ENCODE measurements at regions not wholly inside any gene's neighbourhood (a gene's known extent, or its start where the extent isn't known, plus 50 kb on each side); places are given as distances from the start of the nearest gene placed in this dataset.

- H3K4me3 ChIP-seq: no peak overlapping the region
- TF ChIP-seq CTCF (IDR thresholded peaks at IDR 0.05): no peak
- H3K4me1 ChIP-seq: no peaks in the 10 kb centered on the region
- ATAC-seq: no peak
- DNase-seq: no peak
- no peaks in the 10 kb centered on the region for H3K9me3 ChIP-seq
- no peaks in the 10 kb centered on the region for H3K36me3 ChIP-seq
- H3K27me3 ChIP-seq (ENCODE audit: low read depth): no peaks in the 10 kb centered on the region
- no peak overlapping the region for H3K27ac ChIP-seq
- intact Hi-C loops (cut with DNase I): no loop called here
These were observed 278.0 kb upstream of the KAZN start for GRCh38 chr1:14320518-14320917.

GRCh38 chr1:14320986-14321385, 277.5 kb upstream of the KAZN start:
- no peak for TF ChIP-seq CTCF (IDR thresholded peaks at IDR 0.05)
- no peaks in the 10 kb centered on the region for H3K9me3 ChIP-seq
- intact Hi-C loops (cut with DNase I): no loop called here
- H3K27ac ChIP-seq: no peak overlapping the region
- DNase-seq (no peak), ATAC-seq (no peak)
- no peak overlapping the region for H3K4me3 ChIP-seq
- H3K36me3 ChIP-seq: no peaks in the 10 kb centered on the region
- no peaks in the 10 kb centered on the region for H3K27me3 ChIP-seq (ENCODE audit: low read depth)
- H3K4me1 ChIP-seq: no peaks in the 10 kb centered on the region

GRCh38 chr1:14321422-14321821, 277.1 kb upstream of the KAZN start:
- no peaks in the 10 kb centered on the region for H3K27me3 ChIP-seq (ENCODE audit: low read depth)
- ATAC-seq: no peak
- no peaks in the 10 kb centered on the region for H3K36me3 ChIP-seq
- intact Hi-C loops (cut with DNase I): no loop called here
- no peak for DNase-seq
- no peak for TF ChIP-seq CTCF (IDR thresholded peaks at IDR 0.05)
- no peaks in the 10 kb centered on the region for H3K9me3 ChIP-seq
- H3K4me1 ChIP-seq: no peaks in the 10 kb centered on the region
- H3K27ac ChIP-seq: no peak overlapping the region
- H3K4me3 ChIP-seq: no peak overlapping the region

- Histone ChIP-seq H3K4me3 (no peak overlapping the region), H3K27me3 (ENCODE audit: low read depth) (no peaks in the 10 kb centered on the region), H3K9me3 (no peaks in the 10 kb centered on the region), H3K27ac (no peak overlapping the region), H3K36me3 (no peaks in the 10 kb centered on the region), H3K4me1 (no peaks in the 10 kb centered on the region)
- intact Hi-C loops (cut with DNase I): no loop called here
- DNase-seq (no peak), ATAC-seq (no peak)
- no peak for TF ChIP-seq CTCF (IDR thresholded peaks at IDR 0.05)
These were observed 274.8 kb upstream of the KAZN start for GRCh38 chr1:14323568-14324247.

GRCh38 chr1:14324248-14324630, 274.2 kb upstream of the KAZN start:
- no peak overlapping the region for H3K27ac ChIP-seq
- no peaks in the 10 kb centered on the region for H3K4me1 ChIP-seq
- H3K36me3 ChIP-seq: no peaks in the 10 kb centered on the region
- intact Hi-C loops (cut with DNase I): no loop called here
- no peak overlapping the region for H3K4me3 ChIP-seq
- TF ChIP-seq CTCF (IDR thresholded peaks at IDR 0.05): no peak
- H3K9me3 ChIP-seq: no peaks in the 10 kb centered on the region
- ATAC-seq (no peak), DNase-seq (no peak)
- no peaks in the 10 kb centered on the region for H3K27me3 ChIP-seq (ENCODE audit: low read depth)

All from lower lobe of right lung (tissue), 2 donors.